GM23338 (cell line): ENCODE measurements at regions not wholly inside any gene's neighbourhood (a gene's known extent, or its start where the extent isn't known, plus 50 kb on each side); places are given as distances from the start of the nearest gene placed in this dataset.

Source experiments
- CREB1 ChIP-seq: fragments of 250-450 bp; sonication (Bioruptor Pico); IDR thresholded peaks from 2 replicates; pipeline ENCODE4 v1.5.0; 2020; ENCODE audit warnings: low read depth, mild to moderate bottlenecking, moderate library complexity
- EZH2 ChIP-seq: fragments of 200-600 bp; sonication (generic); IDR thresholded peaks from one replicate; pipeline ENCODE4 v1.8.0; 2017; ENCODE audit warnings: antibody characterized with exemption, mild to moderate bottlenecking, low read depth; ENCODE audit not compliant: unreplicated experiment
- EZH2phosphoT487 ChIP-seq: fragments of 200-600 bp; sonication (generic); IDR thresholded peaks from one replicate; pipeline ENCODE4 v1.8.1; 2018; ENCODE audit warnings: antibody characterized with exemption; ENCODE audit not compliant: unreplicated experiment
- JUNB ChIP-seq: IDR thresholded peaks from one replicate; pipeline ENCODE4 v1.6.1; 2016; ENCODE audit warnings: antibody characterized with exemption; ENCODE audit not compliant: unreplicated experiment
- NANOG ChIP-seq: IDR thresholded peaks from 2 replicates; pipeline ENCODE4 v1.6.1; 2016; ENCODE audit warnings: antibody characterized with exemption, borderline replicate concordance
- POLR2AphosphoS5 ChIP-seq: IDR thresholded peaks from 2 replicates; pipeline ENCODE4 v1.6.1; 2016; ENCODE audit warnings: antibody characterized with exemption, low read depth
- ZNF114 ChIP-seq: fragments of 250-450 bp; sonication (Bioruptor Pico); IDR thresholded peaks from 2 replicates; pipeline ENCODE4 v1.5.0; 2020; ENCODE audit warnings: mild to moderate bottlenecking, moderate library complexity
- ZNF331 ChIP-seq: fragments of 250-450 bp; sonication (Bioruptor Pico); IDR thresholded peaks from 2 replicates; pipeline ENCODE4 v1.5.0; 2020; ENCODE audit warnings: low read depth, mild to moderate bottlenecking, moderate library complexity
- TF ChIP-seq, protein P1 (sequence below), 2 experiments: fragments of 200-600 bp in 1 of 2; sonication (generic) in 1 of 2; conservative IDR thresholded peaks; 2 replicates each; pipeline versions ENCODE4 v1.5.1 to v1.6.1; 2016 to 2017; ENCODE audit warnings: antibody characterized with exemption in 2 of 2, low read depth in 2 of 2, mild to moderate bottlenecking in 2 of 2, moderate library complexity in 1 of 2
- TF ChIP-seq, protein P2 (sequence below): IDR thresholded peaks from one replicate; pipeline ENCODE4 v1.6.1; 2018; ENCODE audit warnings: antibody characterized with exemption; ENCODE audit not compliant: unreplicated experiment
- TF ChIP-seq, protein P3 (sequence below): fragments of 250-450 bp; sonication (Bioruptor Pico); IDR thresholded peaks from 2 replicates; pipeline ENCODE4 v1.5.0; 2020; ENCODE audit warnings: mild to moderate bottlenecking, moderate library complexity

DNA sequence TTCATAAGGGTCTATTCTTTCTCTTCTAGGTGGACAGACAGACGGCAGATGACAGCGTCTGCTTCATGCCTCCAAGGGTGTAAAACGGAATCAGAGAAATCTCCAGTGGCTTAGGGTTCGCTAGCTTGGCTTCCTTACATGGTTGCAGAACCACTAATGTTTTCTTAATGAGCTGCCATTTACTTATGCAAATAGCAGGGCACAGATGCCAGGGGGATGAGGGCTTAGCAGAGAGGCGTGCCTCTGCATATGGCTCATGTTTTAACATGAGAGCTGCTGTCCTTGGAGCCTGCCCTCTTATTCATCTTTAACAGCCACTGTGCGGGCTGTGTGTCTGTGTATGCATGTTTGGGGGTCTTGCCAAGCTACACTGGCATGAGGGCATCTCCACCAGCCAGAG is 119.6 kb downstream of the IER5 start:
- TF ChIP-seq, protein P1, sequence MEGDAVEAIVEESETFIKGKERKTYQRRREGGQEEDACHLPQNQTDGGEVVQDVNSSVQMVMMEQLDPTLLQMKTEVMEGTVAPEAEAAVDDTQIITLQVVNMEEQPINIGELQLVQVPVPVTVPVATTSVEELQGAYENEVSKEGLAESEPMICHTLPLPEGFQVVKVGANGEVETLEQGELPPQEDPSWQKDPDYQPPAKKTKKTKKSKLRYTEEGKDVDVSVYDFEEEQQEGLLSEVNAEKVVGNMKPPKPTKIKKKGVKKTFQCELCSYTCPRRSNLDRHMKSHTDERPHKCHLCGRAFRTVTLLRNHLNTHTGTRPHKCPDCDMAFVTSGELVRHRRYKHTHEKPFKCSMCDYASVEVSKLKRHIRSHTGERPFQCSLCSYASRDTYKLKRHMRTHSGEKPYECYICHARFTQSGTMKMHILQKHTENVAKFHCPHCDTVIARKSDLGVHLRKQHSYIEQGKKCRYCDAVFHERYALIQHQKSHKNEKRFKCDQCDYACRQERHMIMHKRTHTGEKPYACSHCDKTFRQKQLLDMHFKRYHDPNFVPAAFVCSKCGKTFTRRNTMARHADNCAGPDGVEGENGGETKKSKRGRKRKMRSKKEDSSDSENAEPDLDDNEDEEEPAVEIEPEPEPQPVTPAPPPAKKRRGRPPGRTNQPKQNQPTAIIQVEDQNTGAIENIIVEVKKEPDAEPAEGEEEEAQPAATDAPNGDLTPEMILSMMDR (conservative IDR thresholded peaks at IDR 0.05; ENCODE audit: low read depth in 2 of 2) = no peak
- TF ChIP-seq, protein P2, sequence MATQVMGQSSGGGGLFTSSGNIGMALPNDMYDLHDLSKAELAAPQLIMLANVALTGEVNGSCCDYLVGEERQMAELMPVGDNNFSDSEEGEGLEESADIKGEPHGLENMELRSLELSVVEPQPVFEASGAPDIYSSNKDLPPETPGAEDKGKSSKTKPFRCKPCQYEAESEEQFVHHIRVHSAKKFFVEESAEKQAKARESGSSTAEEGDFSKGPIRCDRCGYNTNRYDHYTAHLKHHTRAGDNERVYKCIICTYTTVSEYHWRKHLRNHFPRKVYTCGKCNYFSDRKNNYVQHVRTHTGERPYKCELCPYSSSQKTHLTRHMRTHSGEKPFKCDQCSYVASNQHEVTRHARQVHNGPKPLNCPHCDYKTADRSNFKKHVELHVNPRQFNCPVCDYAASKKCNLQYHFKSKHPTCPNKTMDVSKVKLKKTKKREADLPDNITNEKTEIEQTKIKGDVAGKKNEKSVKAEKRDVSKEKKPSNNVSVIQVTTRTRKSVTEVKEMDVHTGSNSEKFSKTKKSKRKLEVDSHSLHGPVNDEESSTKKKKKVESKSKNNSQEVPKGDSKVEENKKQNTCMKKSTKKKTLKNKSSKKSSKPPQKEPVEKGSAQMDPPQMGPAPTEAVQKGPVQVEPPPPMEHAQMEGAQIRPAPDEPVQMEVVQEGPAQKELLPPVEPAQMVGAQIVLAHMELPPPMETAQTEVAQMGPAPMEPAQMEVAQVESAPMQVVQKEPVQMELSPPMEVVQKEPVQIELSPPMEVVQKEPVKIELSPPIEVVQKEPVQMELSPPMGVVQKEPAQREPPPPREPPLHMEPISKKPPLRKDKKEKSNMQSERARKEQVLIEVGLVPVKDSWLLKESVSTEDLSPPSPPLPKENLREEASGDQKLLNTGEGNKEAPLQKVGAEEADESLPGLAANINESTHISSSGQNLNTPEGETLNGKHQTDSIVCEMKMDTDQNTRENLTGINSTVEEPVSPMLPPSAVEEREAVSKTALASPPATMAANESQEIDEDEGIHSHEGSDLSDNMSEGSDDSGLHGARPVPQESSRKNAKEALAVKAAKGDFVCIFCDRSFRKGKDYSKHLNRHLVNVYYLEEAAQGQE = no peak
- TF ChIP-seq CREB1 (CRISPR knock-in tag) = no peak
- no peak for TF ChIP-seq EZH2
- TF ChIP-seq ZNF114 (CRISPR knock-in tag) = no peak
- TF ChIP-seq POLR2AphosphoS5 = no peak
- TF ChIP-seq JUNB = no peak
- no peak for TF ChIP-seq EZH2phosphoT487
- TF ChIP-seq, protein P3, sequence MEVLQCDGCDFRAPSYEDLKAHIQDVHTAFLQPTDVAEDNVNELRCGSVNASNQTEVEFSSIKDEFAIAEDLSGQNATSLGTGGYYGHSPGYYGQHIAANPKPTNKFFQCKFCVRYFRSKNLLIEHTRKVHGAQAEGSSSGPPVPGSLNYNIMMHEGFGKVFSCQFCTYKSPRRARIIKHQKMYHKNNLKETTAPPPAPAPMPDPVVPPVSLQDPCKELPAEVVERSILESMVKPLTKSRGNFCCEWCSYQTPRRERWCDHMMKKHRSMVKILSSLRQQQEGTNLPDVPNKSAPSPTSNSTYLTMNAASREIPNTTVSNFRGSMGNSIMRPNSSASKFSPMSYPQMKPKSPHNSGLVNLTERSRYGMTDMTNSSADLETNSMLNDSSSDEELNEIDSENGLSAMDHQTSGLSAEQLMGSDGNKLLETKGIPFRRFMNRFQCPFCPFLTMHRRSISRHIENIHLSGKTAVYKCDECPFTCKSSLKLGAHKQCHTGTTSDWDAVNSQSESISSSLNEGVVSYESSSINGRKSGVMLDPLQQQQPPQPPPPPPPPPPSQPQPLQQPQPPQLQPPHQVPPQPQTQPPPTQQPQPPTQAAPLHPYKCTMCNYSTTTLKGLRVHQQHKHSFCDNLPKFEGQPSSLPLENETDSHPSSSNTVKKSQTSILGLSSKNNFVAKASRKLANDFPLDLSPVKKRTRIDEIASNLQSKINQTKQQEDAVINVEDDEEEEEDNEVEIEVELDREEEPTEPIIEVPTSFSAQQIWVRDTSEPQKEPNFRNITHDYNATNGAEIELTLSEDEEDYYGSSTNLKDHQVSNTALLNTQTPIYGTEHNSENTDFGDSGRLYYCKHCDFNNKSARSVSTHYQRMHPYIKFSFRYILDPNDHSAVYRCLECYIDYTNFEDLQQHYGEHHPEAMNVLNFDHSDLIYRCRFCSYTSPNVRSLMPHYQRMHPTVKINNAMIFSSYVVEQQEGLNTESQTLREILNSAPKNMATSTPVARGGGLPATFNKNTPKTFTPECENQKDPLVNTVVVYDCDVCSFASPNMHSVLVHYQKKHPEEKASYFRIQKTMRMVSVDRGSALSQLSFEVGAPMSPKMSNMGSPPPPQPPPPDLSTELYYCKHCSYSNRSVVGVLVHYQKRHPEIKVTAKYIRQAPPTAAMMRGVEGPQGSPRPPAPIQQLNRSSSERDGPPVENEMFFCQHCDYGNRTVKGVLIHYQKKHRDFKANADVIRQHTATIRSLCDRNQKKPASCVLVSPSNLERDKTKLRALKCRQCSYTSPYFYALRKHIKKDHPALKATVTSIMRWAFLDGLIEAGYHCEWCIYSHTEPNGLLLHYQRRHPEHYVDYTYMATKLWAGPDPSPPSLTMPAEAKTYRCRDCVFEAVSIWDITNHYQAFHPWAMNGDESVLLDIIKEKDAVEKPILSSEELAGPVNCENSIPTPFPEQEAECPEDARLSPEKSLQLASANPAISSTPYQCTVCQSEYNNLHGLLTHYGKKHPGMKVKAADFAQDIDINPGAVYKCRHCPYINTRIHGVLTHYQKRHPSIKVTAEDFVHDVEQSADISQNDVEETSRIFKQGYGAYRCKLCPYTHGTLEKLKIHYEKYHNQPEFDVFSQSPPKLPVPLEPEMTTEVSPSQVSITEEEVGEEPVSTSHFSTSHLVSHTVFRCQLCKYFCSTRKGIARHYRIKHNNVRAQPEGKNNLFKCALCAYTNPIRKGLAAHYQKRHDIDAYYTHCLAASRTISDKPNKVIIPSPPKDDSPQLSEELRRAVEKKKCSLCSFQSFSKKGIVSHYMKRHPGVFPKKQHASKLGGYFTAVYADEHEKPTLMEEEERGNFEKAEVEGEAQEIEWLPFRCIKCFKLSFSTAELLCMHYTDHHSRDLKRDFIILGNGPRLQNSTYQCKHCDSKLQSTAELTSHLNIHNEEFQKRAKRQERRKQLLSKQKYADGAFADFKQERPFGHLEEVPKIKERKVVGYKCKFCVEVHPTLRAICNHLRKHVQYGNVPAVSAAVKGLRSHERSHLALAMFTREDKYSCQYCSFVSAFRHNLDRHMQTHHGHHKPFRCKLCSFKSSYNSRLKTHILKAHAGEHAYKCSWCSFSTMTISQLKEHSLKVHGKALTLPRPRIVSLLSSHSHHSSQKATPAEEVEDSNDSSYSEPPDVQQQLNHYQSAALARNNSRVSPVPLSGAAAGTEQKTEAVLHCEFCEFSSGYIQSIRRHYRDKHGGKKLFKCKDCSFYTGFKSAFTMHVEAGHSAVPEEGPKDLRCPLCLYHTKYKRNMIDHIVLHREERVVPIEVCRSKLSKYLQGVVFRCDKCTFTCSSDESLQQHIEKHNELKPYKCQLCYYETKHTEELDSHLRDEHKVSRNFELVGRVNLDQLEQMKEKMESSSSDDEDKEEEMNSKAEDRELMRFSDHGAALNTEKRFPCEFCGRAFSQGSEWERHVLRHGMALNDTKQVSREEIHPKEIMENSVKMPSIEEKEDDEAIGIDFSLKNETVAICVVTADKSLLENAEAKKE = no peak
- TF ChIP-seq NANOG = no peak
- TF ChIP-seq ZNF331 (CRISPR knock-in tag) = no peak
